GM12878 (cell line): ENCODE measurements at regions not wholly inside any gene's neighbourhood (a gene's known extent, or its start where the extent isn't known, plus 50 kb on each side); places are given as distances from the start of the nearest gene placed in this dataset.

Source experiments
- CTCF ChIP-seq, 3 experiments: IDR thresholded peaks in 2 of 3; conservative IDR thresholded peaks in 1 of 3; 2 replicates each; pipeline ENCODE4 v1.5.1; 2011; ENCODE audit warnings: low read depth in 3 of 3, low read length in 3 of 3, mild to moderate bottlenecking in 3 of 3, control low read depth in 2 of 3, moderate library complexity in 2 of 3, inconsistent platforms in 1 of 3, mixed read lengths in 1 of 3; ENCODE audit not compliant: control insufficient read depth in 2 of 3, insufficient read depth in 1 of 3; ENCODE audit errors: extremely low read depth in 1 of 3
- IKZF2 ChIP-seq, 2 experiments: fragments of 450-650 bp; IDR thresholded peaks; 2 replicates each; pipeline ENCODE4 v1.6.1; 2017; ENCODE audit warnings: mild to moderate bottlenecking in 2 of 2, moderate library complexity in 2 of 2
- NR2C2 ChIP-seq: IDR thresholded peaks from 2 replicates; pipeline ENCODE4 v1.6.1; 2011; ENCODE audit warnings: borderline replicate concordance, low read depth; ENCODE audit not compliant: control insufficient read depth, insufficient read length
- NRF1 ChIP-seq: conservative IDR thresholded peaks from 2 replicates; pipeline ENCODE4 v1.6.1; 2011; ENCODE audit warnings: mild to moderate bottlenecking, low read depth, low read length, improper control_type of control experiment
- SP1 ChIP-seq: IDR thresholded peaks from one replicate; pipeline ENCODE4 v1.6.1; 2011; ENCODE audit warnings: low read depth, low read length
- WRNIP1 ChIP-seq: IDR thresholded peaks from 2 replicates; pipeline ENCODE4 v1.6.1; 2011; ENCODE audit warnings: low read depth, low read length, improper control_type of control experiment, borderline replicate concordance
- ZNF384 ChIP-seq: IDR thresholded peaks from 2 replicates; pipeline ENCODE4 v1.6.1; 2012; ENCODE audit warnings: low read depth, mild to moderate bottlenecking, low read length, improper control_type of control experiment, borderline replicate concordance
- TF ChIP-seq, protein P1 (sequence below): IDR thresholded peaks from 2 replicates; pipeline ENCODE4 v1.6.1; 2012; ENCODE audit warnings: low read depth, low read length, improper control_type of control experiment
- TF ChIP-seq, protein P2 (sequence below): IDR thresholded peaks from 2 replicates; pipeline ENCODE4 v1.6.1; 2011; ENCODE audit warnings: low read depth, mild to moderate bottlenecking, low read length, moderate library complexity, borderline replicate concordance; ENCODE audit errors: extremely low read depth

- TF ChIP-seq, protein P1, sequence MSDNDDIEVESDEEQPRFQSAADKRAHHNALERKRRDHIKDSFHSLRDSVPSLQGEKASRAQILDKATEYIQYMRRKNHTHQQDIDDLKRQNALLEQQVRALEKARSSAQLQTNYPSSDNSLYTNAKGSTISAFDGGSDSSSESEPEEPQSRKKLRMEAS, result no peak
- TF ChIP-seq CTCF (IDR thresholded peaks at IDR 0.05 in 2 of 3, conservative IDR thresholded peaks at IDR 0.05 in 1 of 3; ENCODE audit: control insufficient read depth in 2 of 3, extremely low read depth in 1 of 3, insufficient read depth in 1 of 3, low read depth in 3 of 3, low read length in 3 of 3) (no peak), SP1 (no peak), IKZF2 (IDR thresholded peaks at IDR 0.05) (no peak), WRNIP1 (no peak), NRF1 (no peak), ZNF384 (no peak), NR2C2 (no peak)
- TF ChIP-seq, protein P2, sequence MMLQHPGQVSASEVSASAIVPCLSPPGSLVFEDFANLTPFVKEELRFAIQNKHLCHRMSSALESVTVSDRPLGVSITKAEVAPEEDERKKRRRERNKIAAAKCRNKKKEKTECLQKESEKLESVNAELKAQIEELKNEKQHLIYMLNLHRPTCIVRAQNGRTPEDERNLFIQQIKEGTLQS, result no peak
Measured at GRCh38 chr9:101991926-101992325, 253.5 kb upstream of the GRIN3A start.
